PC-9 (cell line): ENCODE measurements at regions not wholly inside any gene's neighbourhood (a gene's known extent, or its start where the extent isn't known, plus 50 kb on each side); places are given as distances from the start of the nearest gene placed in this dataset.

ENCODE experiments used
- BruUV-seq: library from RNA; stranded (reverse); fragments of 400-500 nt; replicated peaks from 2 replicates; lab custom pipeline; 2021; lab: Mats Ljungman, UMichigan
- CTCF ChIA-PET: fragments of 300-600 bp; sonication (Branson Sonifier 250); formaldehyde crosslinking; loops from one replicate; lab custom pipeline; 2022; ENCODE audit warnings: antibody characterized with exemption; lab: Charles Lee
- POLR2A ChIA-PET: fragments of 300-600 bp; sonication (Branson Sonifier 250); formaldehyde crosslinking; loops from one replicate; lab custom pipeline; 2022; ENCODE audit warnings: antibody characterized with exemption; ENCODE audit not compliant: unreplicated experiment; lab: Charles Lee
- DNase-seq, 2 experiments: peaks; one replicate each; pipeline versions ENCODE4 v3.0.0 to v3.0.0-alpha.2; 2015 to 2022; ENCODE audit warnings: mixed read lengths in 1 of 2
- H2AFZ ChIP-seq: fragments of 200-600 bp; sonication (generic); 2 replicates; pipeline ENCODE4 v1.8.1; 2017; ENCODE audit warnings: antibody characterized with exemption
- H3F3A ChIP-seq: fragments of 200-600 bp; sonication (generic); 2 replicates; pipeline ENCODE4 v1.8.1; 2017; ENCODE audit warnings: antibody characterized with exemption, mild to moderate bottlenecking, low read depth; ENCODE audit not compliant: insufficient read depth
- H3K27ac ChIP-seq: fragments of 200-600 bp; sonication (generic); 2 replicates; pipeline ENCODE4 v1.6.1; 2016; ENCODE audit warnings: mixed run types
- H3K27me3 ChIP-seq: fragments of 200-600 bp; sonication (generic); 2 replicates; pipeline ENCODE4 v1.6.1; 2016; ENCODE audit warnings: low read depth, mixed run types; ENCODE audit not compliant: insufficient read depth
- H3K36me3 ChIP-seq: fragments of 200-600 bp; sonication (generic); 2 replicates; pipeline ENCODE4 v1.6.1; 2016; ENCODE audit warnings: low read depth, mixed run types
- H3K4me1 ChIP-seq: fragments of 200-600 bp; sonication (generic); replicated peaks from 2 replicates; pipeline ENCODE4 v1.6.1; 2016; ENCODE audit warnings: mixed run types; ENCODE audit not compliant: insufficient read depth
- H3K4me2 ChIP-seq: fragments of 200-600 bp; sonication (generic); 2 replicates; pipeline ENCODE4 v1.6.1; 2017; ENCODE audit warnings: mixed run types
- H3K4me3 ChIP-seq: fragments of 200-600 bp; sonication (generic); 2 replicates; pipeline ENCODE4 v1.6.1; 2016; ENCODE audit warnings: mixed run types
- H3K79me2 ChIP-seq: fragments of 200-600 bp; sonication (generic); 2 replicates; pipeline ENCODE4 v1.6.1; 2017; ENCODE audit warnings: low read depth, mixed run types
- H3K9me2 ChIP-seq: fragments of 200-600 bp; sonication (generic); 2 replicates; pipeline ENCODE4 v1.8.1; 2017; ENCODE audit warnings: mild to moderate bottlenecking; ENCODE audit not compliant: insufficient read depth
- H3K9me3 ChIP-seq: fragments of 200-600 bp; sonication (generic); 2 replicates; pipeline ENCODE4 v1.8.1; 2016; ENCODE audit warnings: low read depth; ENCODE audit not compliant: insufficient read depth
- H4K20me1 ChIP-seq: fragments of 200-600 bp; sonication (generic); 2 replicates; pipeline ENCODE4 v1.8.1; 2017; ENCODE audit not compliant: insufficient read depth
- EZH2 ChIP-seq: fragments of 200-600 bp; sonication (generic); IDR thresholded peaks from 2 replicates; pipeline ENCODE4 v1.8.0; 2017; ENCODE audit warnings: antibody characterized with exemption, low read depth
- intact Hi-C: fragments of 100-400 bp; cut with micrococcal nuclease; formaldehyde crosslinking; loops from one replicate; pipeline ENCODE4 v1.10.0; 2022; ENCODE audit not compliant: unreplicated experiment
- TF ChIP-seq, protein P1 (sequence below): fragments of 200-600 bp; sonication (generic); conservative IDR thresholded peaks from 2 replicates; pipeline ENCODE4 v1.6.1; 2017; ENCODE audit warnings: mixed run types, antibody characterized with exemption, mild to moderate bottlenecking, moderate library complexity

GRCh38 chr2:14550658-14551057 lies 81.9 kb upstream of the LRATD1 start:
- Histone ChIP-seq H3K9me2 (no peaks in the 10 kb centered on the region), H3F3A (no peaks in the 10 kb centered on the region), H3K79me2 (no peaks in the 10 kb centered on the region), H3K4me2 (no peak overlapping the region), H4K20me1 (no peaks in the 10 kb centered on the region), H2AFZ (no peak overlapping the region), H3K27me3 (no peaks in the 10 kb centered on the region), H3K4me3 (no peak overlapping the region), H3K27ac (no peak overlapping the region), H3K9me3 (no peaks in the 10 kb centered on the region), H3K36me3 (no peaks in the 10 kb centered on the region), H3K4me1 (no peaks in the 10 kb centered on the region)
- ChIA-PET POLR2A (no interaction called here), CTCF (no interaction called here)
- TF ChIP-seq, protein P1, sequence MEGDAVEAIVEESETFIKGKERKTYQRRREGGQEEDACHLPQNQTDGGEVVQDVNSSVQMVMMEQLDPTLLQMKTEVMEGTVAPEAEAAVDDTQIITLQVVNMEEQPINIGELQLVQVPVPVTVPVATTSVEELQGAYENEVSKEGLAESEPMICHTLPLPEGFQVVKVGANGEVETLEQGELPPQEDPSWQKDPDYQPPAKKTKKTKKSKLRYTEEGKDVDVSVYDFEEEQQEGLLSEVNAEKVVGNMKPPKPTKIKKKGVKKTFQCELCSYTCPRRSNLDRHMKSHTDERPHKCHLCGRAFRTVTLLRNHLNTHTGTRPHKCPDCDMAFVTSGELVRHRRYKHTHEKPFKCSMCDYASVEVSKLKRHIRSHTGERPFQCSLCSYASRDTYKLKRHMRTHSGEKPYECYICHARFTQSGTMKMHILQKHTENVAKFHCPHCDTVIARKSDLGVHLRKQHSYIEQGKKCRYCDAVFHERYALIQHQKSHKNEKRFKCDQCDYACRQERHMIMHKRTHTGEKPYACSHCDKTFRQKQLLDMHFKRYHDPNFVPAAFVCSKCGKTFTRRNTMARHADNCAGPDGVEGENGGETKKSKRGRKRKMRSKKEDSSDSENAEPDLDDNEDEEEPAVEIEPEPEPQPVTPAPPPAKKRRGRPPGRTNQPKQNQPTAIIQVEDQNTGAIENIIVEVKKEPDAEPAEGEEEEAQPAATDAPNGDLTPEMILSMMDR: no peak
- no peak for TF ChIP-seq EZH2
- BruUV-seq: no TSS peak
- intact Hi-C loops: no loop called here
- DNase-seq: no peak

GRCh38 chr2:14551069-14551468 lies 81.4 kb upstream of the LRATD1 start:
- no peaks in the 10 kb centered on the region for H4K20me1 ChIP-seq
- H3K9me2 ChIP-seq: no peaks in the 10 kb centered on the region
- no peaks in the 10 kb centered on the region for H3F3A ChIP-seq
- no peaks in the 10 kb centered on the region for H3K9me3 ChIP-seq
- no peak overlapping the region for H3K4me2 ChIP-seq
- no peak overlapping the region for H3K27ac ChIP-seq
- no TSS peak for BruUV-seq
- no peaks in the 10 kb centered on the region for H3K36me3 ChIP-seq
- H3K4me1 ChIP-seq: no peaks in the 10 kb centered on the region
- POLR2A ChIA-PET: no interaction called here
- intact Hi-C loops: no loop called here
- no peaks in the 10 kb centered on the region for H3K27me3 ChIP-seq
- H3K4me3 ChIP-seq: no peak overlapping the region
- CTCF ChIA-PET: no interaction called here
- TF ChIP-seq, protein P1: no peak
- no peak for TF ChIP-seq EZH2
- H3K79me2 ChIP-seq: no peaks in the 10 kb centered on the region
- DNase-seq: no peak
- H2AFZ ChIP-seq: no peak overlapping the region

DNA sequence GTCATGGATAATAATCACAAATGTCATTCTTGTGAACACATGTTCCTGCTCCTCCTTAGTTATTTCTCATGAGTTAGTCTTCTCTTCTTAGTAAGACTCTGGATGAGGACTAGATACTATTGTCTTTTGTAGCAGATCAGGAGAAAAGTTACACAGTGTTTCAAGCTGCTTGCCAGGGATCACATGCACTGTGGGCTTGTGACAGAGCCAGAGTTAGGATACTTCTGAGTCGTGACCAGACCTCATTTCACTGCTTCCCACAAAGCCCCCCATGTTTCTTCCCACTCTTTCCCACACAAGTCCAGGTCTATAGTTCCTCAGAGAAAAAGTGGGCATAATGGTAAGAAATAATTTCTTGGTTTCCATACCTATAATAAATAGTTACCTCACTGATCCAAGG lies 80.2 kb upstream of the LRATD1 start:
- no peaks in the 10 kb centered on the region for H3F3A ChIP-seq
- no peaks in the 10 kb centered on the region for H3K36me3 ChIP-seq
- no peaks in the 10 kb centered on the region for H3K9me3 ChIP-seq
- no peak overlapping the region for H2AFZ ChIP-seq
- no TSS peak for BruUV-seq
- intact Hi-C loops: no loop called here
- no peaks in the 10 kb centered on the region for H3K4me1 ChIP-seq
- POLR2A ChIA-PET: no interaction called here
- no peak overlapping the region for H3K27ac ChIP-seq
- no peak overlapping the region for H3K4me3 ChIP-seq
- H3K4me2 ChIP-seq: no peak overlapping the region
- H4K20me1 ChIP-seq: no peaks in the 10 kb centered on the region
- no peaks in the 10 kb centered on the region for H3K79me2 ChIP-seq
- DNase-seq: no peak
- H3K9me2 ChIP-seq: no peaks in the 10 kb centered on the region
- CTCF ChIA-PET: no interaction called here
- TF ChIP-seq EZH2: no peak
- TF ChIP-seq, protein P1: no peak
- no peaks in the 10 kb centered on the region for H3K27me3 ChIP-seq
